PC-3 (cell line): ENCODE measurements at regions not wholly inside any gene's neighbourhood (a gene's known extent, or its start where the extent isn't known, plus 50 kb on each side); places are given as distances from the start of the nearest gene placed in this dataset.

Source experiments
- CTCF ChIP-seq: fragments of 300-600 bp; sonication (generic); conservative IDR thresholded peaks from 2 replicates; pipeline ENCODE4 v1.5.1; 2017; ENCODE audit warnings: antibody characterized with exemption, low read depth, mild to moderate bottlenecking, low read length
- EZH2phosphoT487 ChIP-seq: fragments of 300-600 bp; sonication (generic); IDR thresholded peaks from 2 replicates; pipeline ENCODE4 v1.6.1; 2018; ENCODE audit warnings: mild to moderate bottlenecking, antibody characterized with exemption, low read length, borderline replicate concordance

GRCh38 chr15:70504299-70504951 is 258.9 kb downstream of the UACA start:
- TF ChIP-seq CTCF: no peak
- TF ChIP-seq EZH2phosphoT487: no peak
